Suprapubic skin (tissue), 3 donors: ENCODE measurements at regions not wholly inside any gene's neighbourhood (a gene's known extent, or its start where the extent isn't known, plus 50 kb on each side); places are given as distances from the start of the nearest gene placed in this dataset.
"Not testable (repeated sequence)": the region's sequence is repeated elsewhere in the genome, so short reads cannot be mapped to it uniquely, and the experiment has no call there.

Source experiments
- CTCF ChIP-seq, 2 donors: fragments of 200-600 bp in 1 of 2; fragments of 450-650 bp in 1 of 2; sonication (generic) in 1 of 2; IDR thresholded peaks; one replicate each; pipeline ENCODE4 v1.5.1; 2016 to 2019; ENCODE audit warnings: antibody characterized with exemption in 2 of 2, mild to moderate bottlenecking in 1 of 2, moderate library complexity in 1 of 2
- POLR2A ChIP-seq, 2 donors: fragments of 450-650 bp; IDR thresholded peaks; one replicate each; pipeline ENCODE4 v1.6.1; 2017; ENCODE audit warnings: antibody characterized with exemption in 2 of 2, mild to moderate bottlenecking in 2 of 2, moderate library complexity in 2 of 2

- not testable (repeated sequence) for TF ChIP-seq CTCF, POLR2A (IDR thresholded peaks at IDR 0.05)
Observed at GRCh38 chr2:188036786-188037185, 254.9 kb upstream of the GULP1 start.
